Liver (tissue), 8 donors: ENCODE measurements at regions not wholly inside any gene's neighbourhood (a gene's known extent, or its start where the extent isn't known, plus 50 kb on each side); places are given as distances from the start of the nearest gene placed in this dataset.

ENCODE experiments used
- DNase-seq: peaks from one replicate; pipeline ENCODE4 v3.0.0-alpha.2; 2017; ENCODE audit warnings: low spot score
- H3K27ac ChIP-seq, 2 donors: one replicate each; pipeline ENCODE4 v1.7.0; 2013; ENCODE audit warnings: inconsistent platforms in 2 of 2, low read length in 2 of 2, control low read depth in 1 of 2, low read depth in 1 of 2, mild to moderate bottlenecking in 1 of 2
- H3K27me3 ChIP-seq, 4 donors: one replicate each; pipeline versions ENCODE4 v1.6.1 to v1.7.0; 2013; ENCODE audit warnings: low read length in 3 of 4, inconsistent platforms in 1 of 4, mild to moderate bottlenecking in 1 of 4, moderate library complexity in 1 of 4; ENCODE audit not compliant: control insufficient read depth in 4 of 4, insufficient read depth in 4 of 4
- H3K36me3 ChIP-seq, 4 donors: one replicate each; pipeline versions ENCODE4 v1.6.1 to v1.7.0; 2013; ENCODE audit warnings: low read length in 3 of 4, mild to moderate bottlenecking in 3 of 4, low read depth in 1 of 4, moderate library complexity in 1 of 4; ENCODE audit not compliant: control insufficient read depth in 4 of 4, insufficient read depth in 3 of 4
- H3K4me1 ChIP-seq, 4 donors: one replicate each; pipeline versions ENCODE4 v1.6.1 to v1.7.0; 2013; ENCODE audit warnings: low read length in 3 of 4, mild to moderate bottlenecking in 3 of 4, moderate library complexity in 1 of 4; ENCODE audit not compliant: control insufficient read depth in 4 of 4, insufficient read depth in 4 of 4
- H3K4me3 ChIP-seq, 3 donors: one replicate each; pipeline versions ENCODE4 v1.6.1 to v1.7.0; 2013; ENCODE audit warnings: low read length in 3 of 3, control low read depth in 1 of 3, low read depth in 1 of 3, mild to moderate bottlenecking in 1 of 3
- H3K9ac ChIP-seq, 2 donors: one replicate each; pipeline ENCODE4 v1.7.0; 2013; ENCODE audit warnings: low read length in 2 of 2, mild to moderate bottlenecking in 2 of 2, moderate library complexity in 2 of 2, control low read depth in 1 of 2, low read depth in 1 of 2
- H3K9me3 ChIP-seq, 4 donors: one replicate each; pipeline versions ENCODE4 v1.6.1 to v1.7.0; 2013; ENCODE audit warnings: low read length in 3 of 4; ENCODE audit not compliant: control insufficient read depth in 4 of 4
- EGR1 ChIP-seq, 2 donors: IDR thresholded peaks; 2 replicates each; pipeline ENCODE4 v1.6.1; 2016 to 2018; ENCODE audit warnings: antibody characterized with exemption in 2 of 2, low read depth in 2 of 2
- FOXA1 ChIP-seq: IDR thresholded peaks from 2 replicates; pipeline ENCODE4 v1.6.1; 2016; ENCODE audit warnings: antibody characterized with exemption
- FOXA2 ChIP-seq: IDR thresholded peaks from 2 replicates; pipeline ENCODE4 v1.6.1; 2016; ENCODE audit warnings: antibody characterized with exemption
- GABPA ChIP-seq, 2 donors: IDR thresholded peaks in 1 of 2; conservative IDR thresholded peaks in 1 of 2; 2 replicates each; pipeline ENCODE4 v1.6.1; 2016; ENCODE audit warnings: antibody characterized with exemption in 2 of 2, mild to moderate bottlenecking in 1 of 2, moderate library complexity in 1 of 2
- HNF4A ChIP-seq, 2 donors: conservative IDR thresholded peaks; 2 replicates each; pipeline ENCODE4 v1.6.1; 2016; ENCODE audit warnings: antibody characterized with exemption in 2 of 2, mild to moderate bottlenecking in 2 of 2
- JUND ChIP-seq, 2 donors: IDR thresholded peaks; 2 replicates each; pipeline ENCODE4 v1.6.1; 2016; ENCODE audit warnings: antibody characterized with exemption in 2 of 2
- RAD21 ChIP-seq, 2 donors: IDR thresholded peaks; 2 replicates each; pipeline ENCODE4 v1.6.1; 2016; ENCODE audit warnings: antibody characterized with exemption in 2 of 2, mild to moderate bottlenecking in 2 of 2
- RXRA ChIP-seq, 2 donors: IDR thresholded peaks; 2 replicates each; pipeline ENCODE4 v1.6.1; 2017 to 2018; ENCODE audit warnings: antibody characterized with exemption in 2 of 2, mild to moderate bottlenecking in 1 of 2
- SP1 ChIP-seq: IDR thresholded peaks from 2 replicates; pipeline ENCODE4 v1.6.1; 2018; ENCODE audit warnings: antibody characterized with exemption, mild to moderate bottlenecking
- TAF1 ChIP-seq: conservative IDR thresholded peaks from 2 replicates; pipeline ENCODE4 v1.6.1; 2016; ENCODE audit warnings: antibody characterized with exemption, mild to moderate bottlenecking
- YY1 ChIP-seq: IDR thresholded peaks from 2 replicates; pipeline ENCODE4 v1.6.1; 2016; ENCODE audit warnings: antibody characterized with exemption, mild to moderate bottlenecking
- WGBS: extraction: QIAGEN DNeasy Blood & Tissue Kit; methylation state at CpG from one replicate; pipeline ENCODE4 v1.1.7; 2013; 5-methylcytosine and 5-hydroxymethylcytosine counted together
- TF ChIP-seq, protein P1 (sequence below): IDR thresholded peaks from 2 replicates; pipeline ENCODE4 v1.6.1; 2016; ENCODE audit warnings: antibody characterized with exemption
- TF ChIP-seq, protein P2 (sequence below): IDR thresholded peaks from 2 replicates; pipeline ENCODE4 v1.6.1; 2016; ENCODE audit warnings: antibody characterized with exemption
- TF ChIP-seq, protein P3 (sequence below): IDR thresholded peaks from 2 replicates; pipeline ENCODE4 v1.6.1; 2016; ENCODE audit warnings: antibody characterized with exemption, mild to moderate bottlenecking
- TF ChIP-seq, protein P4 (sequence below): fragments of 150-350 bp; IDR thresholded peaks from 2 replicates; pipeline ENCODE4 v1.5.1; 2017; ENCODE audit warnings: improper control_type of control experiment, low read depth, low read length; ENCODE audit not compliant: missing input control
- donor health status: healthy.
- donor health status: healthy.
- donor health status: healthy.
- donor health status: healthy.
- donor health status: healthy.

DNA sequence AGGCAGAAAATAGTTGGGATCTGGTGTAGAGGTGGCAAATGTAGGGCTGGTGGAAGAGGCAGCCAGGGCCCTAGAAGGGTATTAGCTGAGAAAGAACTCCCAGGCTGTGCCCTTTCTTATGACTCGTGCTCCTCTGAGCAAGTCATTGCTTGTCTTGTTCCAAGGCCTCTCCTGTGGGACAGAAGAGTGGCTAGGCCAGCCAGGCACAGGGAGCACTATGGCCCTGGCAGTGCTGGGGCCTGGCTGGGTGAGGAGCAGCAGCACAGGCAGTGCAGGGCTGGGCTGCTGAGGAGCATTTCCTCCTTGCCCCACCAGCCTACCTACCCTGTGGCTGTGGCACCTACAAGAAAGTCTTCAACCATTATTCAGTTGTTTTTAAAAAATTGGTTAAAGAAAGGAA lies 298.5 kb upstream of the NR3C2 start:
- Histone ChIP-seq H3K9ac (no peak overlapping the region), H3K4me3 (no peak overlapping the region), H3K27me3 (peaks cover 0 to 2% (median 0%) of the 10 kb centered on the region in 4 donors), H3K9me3 (no peaks in the 10 kb centered on the region), H3K4me1 (no peaks in the 10 kb centered on the region), H3K27ac (no peak overlapping the region), H3K36me3 (no peaks in the 10 kb centered on the region)
- 64% methylated on average over 1 of the region's 1 CpG for WGBS
- TF ChIP-seq, protein P1, sequence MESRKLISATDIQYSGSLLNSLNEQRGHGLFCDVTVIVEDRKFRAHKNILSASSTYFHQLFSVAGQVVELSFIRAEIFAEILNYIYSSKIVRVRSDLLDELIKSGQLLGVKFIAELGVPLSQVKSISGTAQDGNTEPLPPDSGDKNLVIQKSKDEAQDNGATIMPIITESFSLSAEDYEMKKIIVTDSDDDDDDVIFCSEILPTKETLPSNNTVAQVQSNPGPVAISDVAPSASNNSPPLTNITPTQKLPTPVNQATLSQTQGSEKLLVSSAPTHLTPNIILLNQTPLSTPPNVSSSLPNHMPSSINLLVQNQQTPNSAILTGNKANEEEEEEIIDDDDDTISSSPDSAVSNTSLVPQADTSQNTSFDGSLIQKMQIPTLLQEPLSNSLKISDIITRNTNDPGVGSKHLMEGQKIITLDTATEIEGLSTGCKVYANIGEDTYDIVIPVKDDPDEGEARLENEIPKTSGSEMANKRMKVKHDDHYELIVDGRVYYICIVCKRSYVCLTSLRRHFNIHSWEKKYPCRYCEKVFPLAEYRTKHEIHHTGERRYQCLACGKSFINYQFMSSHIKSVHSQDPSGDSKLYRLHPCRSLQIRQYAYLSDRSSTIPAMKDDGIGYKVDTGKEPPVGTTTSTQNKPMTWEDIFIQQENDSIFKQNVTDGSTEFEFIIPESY: no peak
- DNase-seq: no peak

DNA sequence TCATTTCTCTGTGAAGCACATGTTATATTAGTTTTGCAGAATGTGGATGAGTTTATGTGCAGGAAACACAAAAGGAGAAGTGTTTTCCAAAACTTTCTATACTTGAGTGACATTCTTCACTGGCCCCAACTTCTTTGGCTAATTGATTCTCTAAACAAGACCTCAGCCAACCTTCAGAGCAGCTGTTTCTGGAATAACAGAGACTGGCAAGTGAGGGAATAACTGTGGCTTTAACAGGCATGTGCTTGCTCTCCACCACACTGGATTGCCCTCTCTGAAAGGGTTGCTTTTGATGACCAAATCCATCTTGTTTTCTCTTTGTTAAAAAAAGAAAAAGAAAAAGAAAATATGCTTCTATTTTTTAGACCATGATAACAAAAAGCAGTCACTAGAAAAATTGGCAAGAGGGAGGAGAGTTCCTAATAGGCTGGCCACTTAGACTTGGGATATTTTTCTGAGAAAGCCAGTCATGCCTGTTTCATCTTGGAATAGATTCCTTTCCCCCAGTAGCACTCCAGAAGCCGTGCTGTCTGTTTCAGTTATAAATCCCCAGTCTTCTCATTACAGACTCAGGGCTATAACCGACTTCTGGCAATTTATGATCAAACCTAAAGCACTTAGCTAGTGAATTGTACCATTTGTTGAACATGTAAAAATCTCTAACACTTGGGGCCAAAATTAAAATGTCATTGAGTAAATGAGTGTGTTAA lies 295.0 kb upstream of the NR3C2 start:
- Histone ChIP-seq H3K9ac (no peak overlapping the region), H3K9me3 (no peaks in the 10 kb centered on the region), H3K4me1 (no peaks in the 10 kb centered on the region), H3K27me3 (peaks cover 0 to 2% (median 0%) of the 10 kb centered on the region in 4 donors), H3K27ac (no peak overlapping the region), H3K36me3 (no peaks in the 10 kb centered on the region), H3K4me3 (no peak overlapping the region)
- no peak for DNase-seq
- 69% methylated on average over 2 of the region's 2 CpGs for WGBS
- no peak for TF ChIP-seq HNF4A (conservative IDR thresholded peaks at IDR 0.05)
- TF ChIP-seq, protein P2, sequence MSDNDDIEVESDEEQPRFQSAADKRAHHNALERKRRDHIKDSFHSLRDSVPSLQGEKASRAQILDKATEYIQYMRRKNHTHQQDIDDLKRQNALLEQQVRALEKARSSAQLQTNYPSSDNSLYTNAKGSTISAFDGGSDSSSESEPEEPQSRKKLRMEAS: no peak

DNA sequence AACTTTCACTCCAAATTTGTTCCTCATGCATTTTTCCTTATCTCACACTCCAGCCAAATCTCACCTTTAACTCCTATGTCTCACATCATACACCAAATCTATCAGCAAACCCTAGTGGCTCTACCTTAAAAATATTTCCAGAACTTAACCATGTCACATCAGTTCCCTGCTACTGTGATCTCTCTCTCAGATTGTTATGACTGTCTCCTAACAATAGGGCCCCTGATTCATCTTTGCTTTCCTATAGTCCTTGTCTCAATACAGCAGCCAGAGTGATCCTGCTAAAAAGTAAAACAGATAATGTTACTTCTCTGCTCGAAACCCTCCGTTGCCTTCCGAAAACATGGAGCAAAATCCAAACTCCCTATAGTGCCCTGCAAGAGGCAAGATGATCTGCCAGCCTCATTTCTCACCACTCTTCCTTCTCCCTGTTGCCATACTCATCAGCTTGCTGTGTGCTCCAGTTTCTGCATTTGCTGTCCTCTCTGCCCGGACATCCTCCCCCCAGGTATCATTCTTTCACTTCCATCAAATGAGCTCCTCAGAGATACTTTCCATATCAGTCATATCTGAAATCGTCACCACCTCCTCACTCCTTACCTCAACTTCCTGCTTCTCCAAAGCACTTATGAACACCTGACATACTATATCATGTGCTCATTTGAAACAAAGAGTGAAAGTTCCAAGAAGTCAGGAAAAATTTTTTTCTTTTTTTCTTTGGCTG lies 293.4 kb upstream of the NR3C2 start:
- H3K9ac ChIP-seq: no peak overlapping the region
- WGBS: 86% methylated on average over 5 of the region's 5 CpGs
- no peak overlapping the region for H3K27ac ChIP-seq
- TF ChIP-seq HNF4A (conservative IDR thresholded peaks at IDR 0.05) (no peak), FOXA1 (no peak), JUND (IDR thresholded peaks at IDR 0.05) (no peak), SP1 (no peak), GABPA (IDR thresholded peaks at IDR 0.05 in 1 of 2, conservative IDR thresholded peaks at IDR 0.05 in 1 of 2) (no peak), FOXA2 (no peak), YY1 (no peak), RAD21 (IDR thresholded peaks at IDR 0.05) (no peak), EGR1 (IDR thresholded peaks at IDR 0.05; ENCODE audit: low read depth in 2 of 2) (no peak), RXRA (IDR thresholded peaks at IDR 0.05) (no peak), TAF1 (no peak)
- TF ChIP-seq, protein P2: no peak
- TF ChIP-seq, protein P3, sequence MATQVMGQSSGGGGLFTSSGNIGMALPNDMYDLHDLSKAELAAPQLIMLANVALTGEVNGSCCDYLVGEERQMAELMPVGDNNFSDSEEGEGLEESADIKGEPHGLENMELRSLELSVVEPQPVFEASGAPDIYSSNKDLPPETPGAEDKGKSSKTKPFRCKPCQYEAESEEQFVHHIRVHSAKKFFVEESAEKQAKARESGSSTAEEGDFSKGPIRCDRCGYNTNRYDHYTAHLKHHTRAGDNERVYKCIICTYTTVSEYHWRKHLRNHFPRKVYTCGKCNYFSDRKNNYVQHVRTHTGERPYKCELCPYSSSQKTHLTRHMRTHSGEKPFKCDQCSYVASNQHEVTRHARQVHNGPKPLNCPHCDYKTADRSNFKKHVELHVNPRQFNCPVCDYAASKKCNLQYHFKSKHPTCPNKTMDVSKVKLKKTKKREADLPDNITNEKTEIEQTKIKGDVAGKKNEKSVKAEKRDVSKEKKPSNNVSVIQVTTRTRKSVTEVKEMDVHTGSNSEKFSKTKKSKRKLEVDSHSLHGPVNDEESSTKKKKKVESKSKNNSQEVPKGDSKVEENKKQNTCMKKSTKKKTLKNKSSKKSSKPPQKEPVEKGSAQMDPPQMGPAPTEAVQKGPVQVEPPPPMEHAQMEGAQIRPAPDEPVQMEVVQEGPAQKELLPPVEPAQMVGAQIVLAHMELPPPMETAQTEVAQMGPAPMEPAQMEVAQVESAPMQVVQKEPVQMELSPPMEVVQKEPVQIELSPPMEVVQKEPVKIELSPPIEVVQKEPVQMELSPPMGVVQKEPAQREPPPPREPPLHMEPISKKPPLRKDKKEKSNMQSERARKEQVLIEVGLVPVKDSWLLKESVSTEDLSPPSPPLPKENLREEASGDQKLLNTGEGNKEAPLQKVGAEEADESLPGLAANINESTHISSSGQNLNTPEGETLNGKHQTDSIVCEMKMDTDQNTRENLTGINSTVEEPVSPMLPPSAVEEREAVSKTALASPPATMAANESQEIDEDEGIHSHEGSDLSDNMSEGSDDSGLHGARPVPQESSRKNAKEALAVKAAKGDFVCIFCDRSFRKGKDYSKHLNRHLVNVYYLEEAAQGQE: no peak
- TF ChIP-seq, protein P4, sequence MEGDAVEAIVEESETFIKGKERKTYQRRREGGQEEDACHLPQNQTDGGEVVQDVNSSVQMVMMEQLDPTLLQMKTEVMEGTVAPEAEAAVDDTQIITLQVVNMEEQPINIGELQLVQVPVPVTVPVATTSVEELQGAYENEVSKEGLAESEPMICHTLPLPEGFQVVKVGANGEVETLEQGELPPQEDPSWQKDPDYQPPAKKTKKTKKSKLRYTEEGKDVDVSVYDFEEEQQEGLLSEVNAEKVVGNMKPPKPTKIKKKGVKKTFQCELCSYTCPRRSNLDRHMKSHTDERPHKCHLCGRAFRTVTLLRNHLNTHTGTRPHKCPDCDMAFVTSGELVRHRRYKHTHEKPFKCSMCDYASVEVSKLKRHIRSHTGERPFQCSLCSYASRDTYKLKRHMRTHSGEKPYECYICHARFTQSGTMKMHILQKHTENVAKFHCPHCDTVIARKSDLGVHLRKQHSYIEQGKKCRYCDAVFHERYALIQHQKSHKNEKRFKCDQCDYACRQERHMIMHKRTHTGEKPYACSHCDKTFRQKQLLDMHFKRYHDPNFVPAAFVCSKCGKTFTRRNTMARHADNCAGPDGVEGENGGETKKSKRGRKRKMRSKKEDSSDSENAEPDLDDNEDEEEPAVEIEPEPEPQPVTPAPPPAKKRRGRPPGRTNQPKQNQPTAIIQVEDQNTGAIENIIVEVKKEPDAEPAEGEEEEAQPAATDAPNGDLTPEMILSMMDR: no peak
- H3K4me3 ChIP-seq: no peak overlapping the region
- no peaks in the 10 kb centered on the region for H3K9me3 ChIP-seq
- H3K36me3 ChIP-seq: no peaks in the 10 kb centered on the region
- no peaks in the 10 kb centered on the region for H3K27me3 ChIP-seq
- H3K4me1 ChIP-seq: no peaks in the 10 kb centered on the region
- no peak for DNase-seq
